Activated effector memory CD4-positive, alpha-beta T cell treated with Interleukin-2 at 50 U/mL for 16 hours (primary cell): ENCODE measurements at regions not wholly inside any gene's neighbourhood (a gene's known extent, or its start where the extent isn't known, plus 50 kb on each side); places are given as distances from the start of the nearest gene placed in this dataset.

ENCODE experiments used
- DNase-seq: peaks from one replicate; pipeline ENCODE4 v3.0.0-alpha.2; 2020

DNA sequence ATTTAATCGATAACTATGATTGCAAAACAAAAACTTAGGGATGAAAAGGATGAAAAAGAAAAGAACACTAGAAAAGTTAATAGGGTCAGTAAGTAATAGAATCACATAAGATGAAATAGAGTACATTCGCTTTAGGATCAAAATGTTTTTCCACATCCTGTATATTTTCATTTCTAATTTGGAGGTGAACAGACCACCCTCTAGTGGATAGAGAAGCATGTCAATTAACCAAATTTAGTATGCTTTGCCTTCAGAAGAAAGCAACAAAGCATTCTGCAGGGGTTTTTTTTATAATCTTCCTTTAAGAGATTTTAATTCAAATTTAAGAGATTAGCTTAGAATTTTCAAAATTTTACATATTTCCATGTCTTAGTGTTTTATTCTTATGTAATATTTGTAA lies 611.0 kb upstream of the SGCG start:
- no peak for DNase-seq

DNA sequence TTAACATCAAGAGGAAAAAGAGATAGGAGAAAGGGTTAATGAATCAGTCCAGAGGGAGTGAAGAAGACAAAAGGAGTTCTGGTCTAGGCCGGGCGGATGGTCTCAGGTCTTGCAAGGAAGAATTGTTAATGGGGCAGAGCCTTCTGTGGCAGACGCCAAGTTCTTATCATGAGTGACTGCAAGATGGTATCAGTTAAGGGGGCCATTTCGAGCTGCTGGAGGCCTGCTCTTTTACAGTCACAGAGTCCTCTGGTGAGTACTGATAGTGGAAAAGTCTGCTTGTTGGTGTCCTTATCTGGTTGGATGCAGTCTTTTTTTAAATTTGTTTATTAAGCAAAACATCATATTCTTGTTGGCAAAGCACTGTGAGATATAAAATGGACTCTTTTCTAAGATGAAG lies 590.9 kb upstream of the SGCG start:
- no peak for DNase-seq

DNA sequence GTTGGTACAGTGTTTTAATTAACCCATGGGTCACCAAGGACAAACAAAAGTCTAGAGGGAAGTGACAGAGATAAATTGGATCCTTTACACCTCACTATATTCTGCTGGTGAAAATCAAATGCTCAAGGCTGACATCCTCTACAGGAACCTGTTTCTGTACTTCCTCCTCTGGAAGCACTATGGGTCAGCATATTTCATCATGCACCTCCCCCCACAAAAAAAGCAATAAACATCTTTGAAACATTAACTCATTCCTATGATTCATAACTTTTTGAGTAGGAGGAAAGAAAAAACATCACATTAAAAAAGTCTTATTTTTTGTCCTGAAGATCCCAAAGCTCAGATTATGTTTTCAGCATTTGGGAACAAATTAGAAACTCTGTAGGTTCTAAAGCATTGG lies 588.3 kb upstream of the SGCG start:
- DNase-seq, result no peak

DNA sequence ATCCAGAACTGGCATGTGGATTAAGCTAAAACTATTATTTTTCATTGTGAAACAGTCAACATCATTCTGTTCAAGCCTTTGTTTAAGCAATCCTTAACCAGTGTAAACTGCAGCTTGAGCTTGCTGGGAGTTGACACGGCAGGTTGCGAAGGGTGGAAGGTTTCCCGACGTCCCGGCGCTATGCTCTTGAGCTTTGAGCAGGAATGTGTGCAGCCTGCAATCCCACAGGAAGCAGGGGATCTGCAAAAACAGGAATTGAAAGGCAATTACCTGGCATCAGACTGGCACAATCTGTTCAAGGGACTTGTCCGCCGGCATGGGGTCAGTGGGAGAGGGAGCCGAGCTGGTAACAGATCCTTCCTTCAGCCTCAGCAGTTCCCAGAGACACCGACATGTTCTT lies 586.7 kb upstream of the SGCG start:
- no peak for DNase-seq

DNA sequence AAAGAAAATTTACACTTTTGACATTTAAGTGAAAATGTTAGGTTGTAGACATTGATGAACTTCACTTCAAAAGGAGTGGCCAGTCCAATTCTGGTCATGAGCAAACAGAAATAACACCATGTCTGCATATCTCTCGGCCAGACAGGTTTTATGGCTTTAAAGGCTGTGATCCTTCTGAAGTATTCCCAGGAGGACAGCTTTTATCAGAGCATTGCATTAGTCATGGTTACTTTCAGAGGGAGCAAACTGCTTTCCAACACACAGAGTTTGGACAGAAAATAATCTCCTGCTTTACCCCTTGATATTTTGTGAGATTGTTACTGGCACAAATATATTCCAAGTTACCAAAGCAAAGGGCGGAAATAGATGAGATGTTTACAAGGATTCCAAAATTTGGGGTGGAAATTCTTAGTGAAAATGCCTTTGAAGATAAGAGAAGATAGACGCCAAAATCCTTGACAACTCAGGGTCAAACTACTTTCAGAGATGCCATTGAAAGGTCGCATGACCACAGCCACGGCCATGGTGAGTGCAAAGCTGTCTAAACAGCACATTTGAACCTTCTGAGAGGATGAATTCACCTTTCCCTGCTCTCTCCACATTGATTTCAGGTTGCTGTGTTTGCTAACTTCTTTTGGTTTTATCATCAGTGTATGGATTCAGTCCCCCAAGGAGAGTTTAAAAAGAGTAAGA lies 584.5 kb upstream of the SGCG start:
- no peak for DNase-seq

DNA sequence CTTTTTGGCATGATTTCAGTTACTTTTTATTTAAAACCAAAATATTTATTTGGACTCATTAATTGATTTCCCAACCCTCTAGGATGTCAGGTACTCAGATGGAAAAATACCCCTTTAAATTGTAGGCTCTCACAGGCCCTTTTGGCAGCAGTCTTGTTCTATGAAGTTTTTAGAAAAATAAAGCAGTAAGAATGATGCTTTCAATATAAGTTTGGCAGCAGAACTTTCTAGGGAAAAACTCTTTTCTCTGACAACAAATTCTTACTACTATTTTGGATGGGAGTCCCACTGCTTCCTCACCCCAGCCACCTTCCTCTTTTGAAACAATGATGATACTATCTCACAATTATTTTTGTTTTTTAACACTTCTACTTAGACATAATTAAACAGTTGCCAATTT lies 581.6 kb upstream of the SGCG start:
- no peak for DNase-seq

DNA sequence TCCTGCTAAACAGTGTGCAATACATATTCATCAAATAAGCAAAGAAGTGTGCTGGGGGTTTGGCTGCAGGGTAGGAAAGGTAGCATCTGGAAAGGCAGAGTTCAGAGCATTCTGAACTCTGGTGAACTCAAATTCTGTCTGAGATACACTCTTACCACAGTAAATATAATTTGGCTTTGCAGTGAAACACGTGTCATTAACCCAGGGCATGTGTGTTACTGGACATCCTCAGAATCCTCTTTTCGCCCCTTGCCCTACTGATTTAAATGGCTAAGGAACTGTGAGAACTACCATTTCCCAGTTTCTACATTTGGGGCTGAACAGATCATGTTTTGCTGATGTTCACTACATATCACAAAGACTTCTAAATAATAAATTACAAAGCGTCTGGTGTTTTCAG lies 562.8 kb upstream of the SGCG start:
- no peak for DNase-seq

DNA sequence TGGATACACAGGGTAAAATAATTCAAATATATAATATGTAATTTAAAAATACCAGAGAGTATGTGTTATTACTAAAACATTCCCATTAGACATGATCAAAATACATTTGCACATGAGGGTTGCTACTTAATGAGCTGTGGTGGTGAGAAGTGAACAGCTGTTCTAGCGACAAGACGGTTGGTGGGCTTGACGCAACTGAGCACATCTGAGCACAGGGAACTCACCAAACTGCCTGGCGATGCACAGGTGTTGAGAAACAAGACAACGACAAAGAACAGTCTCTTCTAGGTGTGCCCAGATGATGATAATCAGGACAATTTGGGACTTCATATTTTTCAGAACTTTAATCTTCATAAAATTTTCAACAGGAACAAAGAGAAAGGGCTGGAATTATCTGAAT lies 555.1 kb upstream of the SGCG start:
- no peak for DNase-seq

DNA sequence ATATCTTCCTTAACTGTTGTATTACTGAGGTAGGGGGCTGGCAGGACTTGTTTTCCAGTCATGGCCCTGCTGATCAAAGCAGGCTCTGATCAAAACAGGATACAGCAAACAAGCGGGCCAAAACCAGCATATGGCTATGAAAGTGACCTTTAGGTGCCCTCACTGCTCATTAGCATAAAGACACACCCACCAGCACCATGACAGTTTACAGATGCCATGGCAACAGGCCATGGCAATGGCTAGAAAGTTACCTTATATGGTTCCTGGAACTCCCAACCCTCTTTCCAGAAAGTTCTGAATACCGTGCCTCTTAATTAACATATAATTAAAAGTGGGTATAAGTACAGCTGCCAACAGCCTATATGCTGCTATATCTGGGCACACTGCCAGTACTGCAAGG lies 551.4 kb upstream of the SGCG start:
- DNase-seq, result no peak

DNA sequence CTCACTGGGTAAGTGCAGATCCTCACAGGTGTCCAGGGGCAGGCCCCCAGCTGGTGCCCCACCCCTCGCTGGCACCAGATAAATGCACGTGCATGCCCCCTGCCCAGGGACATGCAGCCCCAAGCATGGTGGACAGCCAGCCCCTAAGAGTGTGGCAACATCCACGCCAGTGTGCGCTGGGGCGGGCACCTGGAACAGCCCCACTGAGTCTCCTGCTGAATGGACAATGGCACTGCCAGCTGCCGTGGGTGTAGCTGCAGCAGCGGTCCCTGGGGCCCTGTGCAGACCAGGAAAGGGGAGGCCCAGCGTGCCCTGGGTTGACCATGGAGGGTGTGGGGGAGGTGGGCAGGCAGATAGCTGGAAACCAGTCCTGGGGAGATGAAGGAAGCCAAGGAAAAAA lies 538.7 kb upstream of the SGCG start:
- DNase-seq, result no peak

DNA sequence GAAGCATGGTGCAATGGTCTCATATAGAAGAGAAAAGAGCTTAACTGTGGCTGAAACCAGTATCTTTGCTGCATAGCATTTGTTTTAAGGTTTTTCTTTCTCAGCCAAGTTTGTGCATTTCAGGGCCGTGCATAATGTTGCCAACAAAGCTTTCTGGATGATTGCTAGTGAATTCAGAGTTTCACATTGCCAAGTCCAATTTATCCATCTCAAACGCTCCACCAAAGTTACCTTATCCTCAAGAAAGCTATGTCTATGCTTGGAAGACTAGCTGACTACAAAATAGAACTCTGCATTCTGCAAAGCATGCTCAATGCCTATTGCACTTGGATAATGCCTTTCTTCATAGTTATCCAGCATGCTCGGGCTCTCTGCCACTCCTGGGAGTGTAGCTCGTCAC lies 535.8 kb upstream of the SGCG start:
- no peak for DNase-seq

DNA sequence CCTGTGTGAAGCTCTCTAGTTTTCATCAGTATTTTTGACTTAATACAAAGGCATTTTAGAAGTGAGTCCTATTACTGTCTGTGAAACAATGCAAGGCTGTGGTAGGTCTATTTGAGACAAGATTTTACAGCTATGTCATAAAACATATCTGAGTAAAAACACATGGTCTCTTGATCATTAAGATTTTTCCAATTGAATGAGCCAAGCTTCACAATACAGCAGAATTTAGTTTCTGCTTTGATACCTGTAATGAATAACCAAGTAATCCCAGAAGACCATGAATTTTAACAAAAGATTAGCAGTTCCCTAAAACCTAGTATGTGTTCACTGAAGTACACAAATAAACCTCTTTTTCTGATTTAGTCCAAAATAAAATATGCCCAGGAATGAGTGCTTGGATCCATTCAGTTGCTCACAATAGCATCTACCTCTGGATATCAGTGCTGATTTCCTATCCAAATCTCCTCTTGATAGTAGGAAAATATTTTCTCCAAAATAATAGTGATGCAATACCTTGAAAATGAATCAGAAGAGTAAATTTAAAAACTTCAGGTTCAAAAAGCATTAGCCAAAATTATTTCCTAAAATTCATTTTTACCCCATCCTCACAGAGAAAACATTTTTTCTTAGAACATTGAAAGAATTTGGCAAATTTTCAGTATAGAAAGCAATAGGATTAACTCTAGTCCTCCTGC lies 533.5 kb upstream of the SGCG start:
- DNase-seq, result no peak

DNA sequence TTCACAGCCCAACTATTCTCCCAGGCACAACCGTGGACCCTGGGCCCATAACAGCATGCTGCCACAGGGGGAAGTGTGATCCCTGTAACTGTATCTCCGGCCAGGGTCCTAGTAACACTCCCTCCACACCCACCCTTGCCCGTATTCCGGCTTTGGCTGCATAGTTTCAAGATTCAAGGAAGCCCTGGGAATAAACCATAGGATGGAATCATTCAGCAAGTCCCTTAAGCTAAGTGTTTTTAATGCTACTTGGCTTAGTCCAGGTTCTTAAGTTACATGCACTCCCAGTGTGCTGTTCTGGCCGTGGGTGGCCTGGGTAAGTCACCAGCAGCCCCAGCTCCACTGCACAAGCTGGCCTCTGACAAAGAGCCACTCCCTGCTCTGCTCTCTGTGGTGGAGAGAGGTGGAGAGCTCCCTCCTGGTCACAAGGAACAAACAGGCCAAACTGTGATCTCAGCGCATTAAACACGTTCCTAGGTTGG lies 532.4 kb upstream of the SGCG start:
- DNase-seq, result no peak

DNA sequence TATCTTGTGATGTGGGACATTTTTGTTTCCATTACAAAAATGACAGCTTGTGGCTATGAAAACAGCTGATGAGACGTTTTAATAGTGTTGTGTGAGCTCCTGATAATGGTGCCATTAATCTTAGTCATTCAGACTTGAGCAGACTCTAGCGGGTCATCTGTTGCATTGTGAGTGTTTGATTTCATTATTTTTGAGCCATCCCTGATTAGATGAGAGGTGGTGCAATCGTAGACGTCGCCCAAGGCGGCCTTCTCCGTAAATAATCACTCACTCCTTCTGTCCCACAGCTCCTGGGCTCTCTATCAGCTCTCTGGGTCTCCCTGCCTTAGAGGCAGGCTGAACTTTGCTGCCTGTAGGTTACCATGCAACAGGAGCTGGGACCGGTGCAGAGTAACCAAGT lies 528.0 kb upstream of the SGCG start:
- DNase-seq, result no peak

DNA sequence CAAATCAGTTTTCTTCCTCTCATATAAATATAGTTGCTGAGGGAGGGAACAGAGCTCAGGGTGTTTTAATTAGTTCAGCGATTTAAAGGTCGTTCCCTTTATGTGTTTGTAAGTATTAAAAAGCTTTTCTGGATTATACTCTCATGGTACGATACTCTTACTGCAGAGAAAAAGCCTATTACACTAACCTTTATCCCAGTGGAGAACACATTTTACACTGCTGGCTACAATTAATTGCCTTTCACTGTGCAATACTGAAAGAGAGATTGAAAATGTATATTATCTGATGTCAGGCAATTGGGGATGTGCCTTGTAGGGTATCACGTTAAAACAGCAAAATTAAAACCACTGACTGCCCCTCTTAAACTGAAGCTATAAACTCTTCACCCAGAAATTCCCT lies 526.9 kb upstream of the SGCG start:
- DNase-seq, result no peak

DNA sequence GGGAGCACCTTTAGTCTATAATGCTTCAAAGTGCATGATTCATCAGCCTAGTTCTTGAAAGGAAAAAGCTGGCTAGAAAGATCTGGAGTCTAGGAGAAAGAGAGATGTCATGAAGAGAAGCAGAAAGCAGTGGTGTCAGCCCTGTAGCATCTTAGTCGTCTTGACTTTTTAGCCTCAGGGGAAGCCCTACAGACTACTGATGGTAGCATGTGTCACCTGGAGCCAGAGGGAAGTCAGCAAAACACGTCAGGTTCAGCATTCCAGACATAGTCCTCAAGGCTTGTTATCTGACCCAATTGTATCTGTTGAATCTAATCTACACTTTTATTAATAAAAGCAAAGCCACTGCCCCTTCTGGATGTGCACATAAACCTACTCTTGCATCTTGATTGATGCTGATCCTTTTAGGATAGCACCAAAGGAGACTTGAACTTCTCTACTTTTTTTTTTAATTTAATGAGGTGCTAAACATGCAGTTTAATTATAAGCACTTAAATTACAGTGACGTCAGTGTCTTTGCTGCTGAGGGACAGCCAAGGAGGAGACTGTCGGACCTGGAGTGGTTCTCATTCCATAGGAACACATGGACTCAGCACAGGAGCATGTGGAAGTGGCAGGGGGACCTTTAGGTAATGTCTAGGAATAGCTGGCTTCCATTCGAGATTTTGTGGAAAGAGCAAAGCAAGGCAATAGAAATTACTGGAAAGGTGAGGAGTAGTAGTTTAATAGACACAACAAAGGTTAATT lies 525.5 kb upstream of the SGCG start:
- DNase-seq, result no peak

DNA sequence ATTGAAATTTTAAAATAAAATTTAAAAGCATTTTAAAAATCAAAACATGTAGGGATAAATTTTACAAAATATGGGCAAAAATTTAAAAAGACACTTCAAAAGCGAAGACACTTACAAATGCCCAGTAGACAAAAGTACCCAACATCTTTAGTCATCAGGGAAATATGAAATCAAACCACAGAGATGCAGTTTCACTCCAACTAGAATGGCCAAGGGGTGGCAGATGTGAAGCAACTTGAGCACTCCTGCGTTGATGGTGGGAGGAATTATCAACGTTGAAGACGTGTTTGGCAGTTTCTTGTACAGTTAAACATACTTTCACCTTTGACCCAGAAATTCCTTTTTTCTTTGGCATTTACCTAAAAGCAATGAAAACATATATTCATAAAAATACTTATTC lies 518.0 kb upstream of the SGCG start:
- no peak for DNase-seq

DNA sequence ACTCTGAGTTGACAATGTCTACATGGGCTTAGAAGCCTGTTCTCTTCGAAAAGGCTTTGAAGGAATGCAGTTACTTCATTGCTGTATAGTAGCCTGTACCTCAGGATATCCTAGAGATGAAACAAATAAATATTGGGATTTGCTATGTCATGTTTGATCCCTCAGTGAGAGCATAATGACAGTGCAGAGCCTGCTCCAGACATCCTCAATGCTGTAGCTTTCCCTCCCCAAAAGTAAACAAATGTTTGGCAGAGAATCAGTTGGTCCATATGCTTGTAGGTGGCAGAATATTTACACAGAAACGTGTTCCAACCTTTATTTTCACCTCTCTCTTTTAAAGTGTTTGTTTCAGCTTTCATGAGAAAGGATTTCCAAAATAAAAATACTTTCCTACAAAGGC lies 515.3 kb upstream of the SGCG start:
- no peak for DNase-seq

DNA sequence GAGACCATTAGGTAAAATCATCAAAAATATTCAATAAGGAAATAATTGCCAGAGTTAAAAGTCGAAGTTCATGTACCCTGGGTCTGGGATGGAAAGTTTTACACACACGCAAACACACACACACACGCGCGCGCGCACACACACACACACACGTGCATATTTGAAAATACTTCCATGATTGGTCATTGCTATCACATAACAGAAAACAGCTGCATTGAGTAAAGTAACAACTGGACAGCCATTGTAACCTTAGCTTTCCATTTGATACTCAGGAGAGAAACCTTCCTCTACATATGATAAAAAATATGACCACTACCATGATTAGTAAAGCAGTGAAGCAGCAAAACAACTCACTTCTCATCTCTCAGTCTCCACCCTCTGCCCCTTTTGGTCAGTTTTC lies 490.0 kb upstream of the SGCG start:
- DNase-seq, result no peak

DNA sequence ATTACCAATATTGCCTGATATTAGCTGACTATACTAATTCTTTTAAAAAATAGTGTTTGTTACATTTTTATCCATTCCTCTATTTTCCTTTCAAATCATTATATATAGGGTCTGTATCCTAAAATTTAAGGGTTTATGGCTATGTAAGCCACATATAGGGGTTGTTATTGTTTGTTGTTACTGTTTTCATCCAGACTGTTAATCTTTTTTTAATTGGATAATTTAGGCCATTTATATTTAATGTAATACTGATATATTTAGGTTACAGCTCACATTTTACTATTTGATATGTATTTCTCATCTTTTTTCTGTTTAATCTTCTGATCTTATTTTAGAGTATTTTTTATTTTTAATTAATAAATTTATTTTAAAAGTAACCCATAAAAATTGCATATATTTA lies 487.1 kb upstream of the SGCG start:
- no peak for DNase-seq

DNA sequence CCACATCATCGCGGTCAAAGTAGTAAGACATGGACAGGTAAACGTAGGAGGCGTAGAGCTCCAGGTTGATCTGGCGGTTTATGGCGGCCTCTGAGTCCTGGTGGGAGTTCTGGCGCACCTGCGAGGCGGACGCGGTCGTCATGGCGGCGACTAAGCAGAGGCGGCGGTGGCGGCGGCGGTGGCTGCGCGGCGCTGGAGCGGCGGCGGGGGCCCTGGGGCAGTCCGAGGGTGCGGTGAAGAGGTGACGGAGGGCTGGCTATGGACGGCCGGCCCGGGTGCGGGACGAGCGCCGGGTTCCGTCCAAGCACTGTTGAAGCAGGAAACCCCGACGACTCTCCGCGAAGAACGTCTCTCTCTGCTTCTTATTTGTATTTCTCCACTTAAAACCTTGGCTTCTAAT lies 484.3 kb upstream of the SGCG start:
- no peak for DNase-seq

DNA sequence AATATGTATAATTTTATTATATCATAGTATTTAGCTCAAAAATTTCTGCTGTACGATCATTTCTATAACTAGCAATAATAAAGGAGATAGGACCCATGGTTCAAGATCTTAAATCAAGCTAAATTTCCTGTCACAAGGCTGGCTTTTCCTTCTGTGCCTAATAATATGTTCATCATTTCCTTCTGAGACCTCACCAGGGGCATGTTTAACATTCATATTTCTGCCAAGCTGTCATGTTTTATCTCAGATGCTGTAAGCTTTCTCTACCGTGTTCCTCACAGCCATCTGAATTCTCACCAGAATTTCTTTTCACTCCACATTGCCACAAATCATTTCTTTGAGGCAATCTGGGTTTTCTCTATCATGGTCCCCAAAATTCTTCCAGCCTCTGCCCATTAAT lies 482.3 kb upstream of the SGCG start:
- DNase-seq, result no peak

DNA sequence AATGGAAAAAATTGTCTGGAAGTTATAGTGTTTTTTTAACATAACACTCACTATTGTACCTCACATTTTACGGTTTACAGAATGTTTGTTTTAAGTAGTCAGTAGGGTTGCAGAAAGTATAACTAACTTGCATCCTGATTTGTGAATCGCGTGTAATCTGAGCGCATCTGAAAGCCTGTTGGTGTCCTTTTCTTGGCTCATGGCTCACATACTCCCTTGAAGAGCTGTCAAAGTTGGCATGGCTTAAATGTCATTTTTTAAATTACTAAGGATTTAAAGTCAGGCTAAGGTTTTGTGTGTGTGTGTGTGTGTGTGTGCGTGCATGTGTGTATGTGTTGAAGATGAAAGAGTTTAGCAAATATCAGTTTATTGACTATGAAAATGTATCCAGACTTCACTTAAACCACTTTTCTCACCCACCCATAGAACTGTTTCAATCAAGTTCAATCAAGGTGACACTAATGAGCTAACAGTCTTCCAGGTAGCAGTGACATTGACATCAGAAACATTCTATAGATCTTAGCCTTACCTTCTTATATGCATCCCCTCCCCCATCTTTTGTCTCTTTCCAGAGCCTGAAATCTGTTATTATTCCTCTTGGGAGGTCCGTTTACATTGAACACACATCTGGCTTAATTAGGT lies 480.4 kb upstream of the SGCG start:
- DNase-seq, result no peak
